B cell (primary cell): ENCODE measurements at regions not wholly inside any gene's neighbourhood (a gene's known extent, or its start where the extent isn't known, plus 50 kb on each side); places are given as distances from the start of the nearest gene placed in this dataset.

Source experiments
- ATAC-seq: fragments of 200-7000 bp; cut with Tn5 transposase; one replicate; pipeline ENCODE4 v1.10.0; 2021; ENCODE audit warnings: low read depth, mild to moderate bottlenecking, moderate number of reproducible peaks, moderate library complexity
- CTCF ChIA-PET: fragments of 350-600 bp; sonication (Branson Sonifier 250); formaldehyde crosslinking; loops from one replicate; lab custom pipeline; 2021; ENCODE audit warnings: antibody characterized with exemption, inconsistent platforms; lab: Charles Lee
- POLR2A ChIA-PET: fragments of 350-600 bp; sonication (Branson Sonifier 250); formaldehyde crosslinking; loops from one replicate; lab custom pipeline; 2021; ENCODE audit warnings: antibody characterized with exemption; lab: Charles Lee
- DNase-seq: peaks from one replicate; pipeline ENCODE4 v3.0.0; 2013
- H2AFZ ChIP-seq: 2 replicates; pipeline ENCODE4 v1.6.1; 2012; ENCODE audit warnings: mild to moderate bottlenecking, low read depth, low read length; ENCODE audit not compliant: insufficient read depth, poor library complexity, severe bottlenecking
- H3K27ac ChIP-seq, 2 donors: 1 replicate in 1 of 2; 2 replicates in 1 of 2; pipeline ENCODE4 v1.5.1; 2012 to 2013; ENCODE audit warnings: low read length in 2 of 2, mild to moderate bottlenecking in 2 of 2, moderate library complexity in 1 of 2
- H3K27me3 ChIP-seq, 4 experiments: fragments of 200-600 bp in 1 of 4; sonication (generic) in 1 of 4; replicated peaks in 1 of 4; 1 replicate in 2 of 4; 2 replicates in 2 of 4; pipeline versions ENCODE4 v1.6.1 to v1.7.0; 2013 to 2016; ENCODE audit warnings: low read length in 3 of 4, mild to moderate bottlenecking in 2 of 4, mixed read lengths in 1 of 4, moderate library complexity in 1 of 4; ENCODE audit not compliant: insufficient read depth in 4 of 4, control insufficient read depth in 3 of 4; ENCODE audit errors: control extremely low read depth in 1 of 4
- H3K36me3 ChIP-seq, 2 experiments: replicated peaks in 1 of 2; 1 replicate in 1 of 2; 2 replicates in 1 of 2; pipeline versions ENCODE4 v1.6.1 to v1.7.1; 2013; ENCODE audit warnings: low read length in 1 of 2; ENCODE audit not compliant: insufficient read depth in 2 of 2, control insufficient read depth in 1 of 2; ENCODE audit errors: control extremely low read depth in 1 of 2, extremely low read depth in 1 of 2
- H3K4me1 ChIP-seq, 2 donors: fragments of 200-600 bp in 1 of 2; sonication (generic) in 1 of 2; 1 replicate in 1 of 2; 2 replicates in 1 of 2; pipeline versions ENCODE4 v1.5.1 to v1.6.1; 2013 to 2017; ENCODE audit warnings: low read length in 2 of 2; ENCODE audit not compliant: control insufficient read depth in 2 of 2, insufficient read depth in 2 of 2
- H3K4me2 ChIP-seq: replicated peaks from 2 replicates; pipeline ENCODE3; 2012; ENCODE audit warnings: mild to moderate bottlenecking, low read depth, low read length; ENCODE audit not compliant: poor library complexity, severe bottlenecking
- H3K4me3 ChIP-seq, 5 experiments: fragments of 200-600 bp in 1 of 5; sonication (generic) in 1 of 5; 1 replicate in 3 of 5; 2 replicates in 2 of 5; pipeline versions ENCODE4 v1.5.1 to v1.7.0; 2011 to 2016; ENCODE audit warnings: low read length in 4 of 5, mild to moderate bottlenecking in 4 of 5, low read depth in 2 of 5, control low read depth in 1 of 5, moderate library complexity in 1 of 5; ENCODE audit not compliant: insufficient read depth in 1 of 5; ENCODE audit errors: control extremely low read depth in 1 of 5, extremely low read depth in 1 of 5
- H3K79me2 ChIP-seq: fragments of 200-600 bp; sonication (generic); one replicate; pipeline ENCODE4 v1.6.0; 2016; ENCODE audit warnings: low read length; ENCODE audit not compliant: control insufficient read depth, insufficient read depth
- H3K9ac ChIP-seq: fragments of 200-600 bp; sonication (generic); 2 replicates; pipeline ENCODE4 v1.6.1; 2017; ENCODE audit warnings: mild to moderate bottlenecking, low read length, moderate library complexity
- H3K9me3 ChIP-seq, 3 donors: one replicate each; pipeline versions ENCODE4 v1.6.1 to v1.7.1; 2013; ENCODE audit warnings: low read length in 2 of 3; ENCODE audit not compliant: control insufficient read depth in 2 of 3, insufficient read depth in 1 of 3; ENCODE audit errors: control extremely low read depth in 1 of 3
- H4K20me1 ChIP-seq: 2 replicates; pipeline ENCODE4 v1.6.0; 2012; ENCODE audit warnings: mild to moderate bottlenecking, low read length; ENCODE audit not compliant: insufficient read depth, control insufficient read depth, poor library complexity, severe bottlenecking
- H3K27ac Mint-ChIP-seq: one replicate; pipeline ENCODE4 v1.8.0; 2021; ENCODE audit warnings: mixed read lengths
- H3K27me3 Mint-ChIP-seq: one replicate; pipeline ENCODE4 v1.8.0; 2021; ENCODE audit warnings: mixed read lengths
- H3K4me1 Mint-ChIP-seq: one replicate; pipeline ENCODE4 v1.8.0; 2021; ENCODE audit warnings: mixed read lengths
- H3K4me3 Mint-ChIP-seq: one replicate; pipeline ENCODE4 v1.8.0; 2021; ENCODE audit warnings: mixed read lengths
- H3K9me3 Mint-ChIP-seq: one replicate; pipeline ENCODE4 v1.8.0; 2022; ENCODE audit warnings: mixed read lengths; ENCODE audit not compliant: insufficient read depth
- CTCF ChIP-seq: fragments of 200-600 bp; IDR thresholded peaks from one replicate; pipeline ENCODE4 v1.8.0; 2022; ENCODE audit warnings: antibody characterized with exemption, mild to moderate bottlenecking
- EZH2 ChIP-seq: IDR thresholded peaks from 2 replicates; pipeline ENCODE4 v1.6.1; 2012; ENCODE audit warnings: borderline replicate concordance, low read depth, mild to moderate bottlenecking, moderate library complexity, low read length; ENCODE audit not compliant: insufficient read depth, poor library complexity, severe bottlenecking
- WGBS: methylation state at CpG from one replicate; pipeline ENCODE4 v1.1.5; 2013; ENCODE audit warnings: missing lambda C conversion rate; ENCODE audit not compliant: insufficient coverage; 5-methylcytosine and 5-hydroxymethylcytosine counted together
- intact Hi-C: fragments of 100-400 bp; cut with micrococcal nuclease; formaldehyde crosslinking; loops from one replicate; pipeline ENCODE4 v1.10.0; 2022

- Mint-ChIP-seq H3K4me1 (no peaks in the 10 kb centered on the region), H3K9me3 (peaks cover 2% of the 10 kb centered on the region), H3K4me3 (no peak overlapping the region), H3K27me3 (no peaks in the 10 kb centered on the region), H3K27ac (no peak overlapping the region)
- no peak for ATAC-seq
- WGBS, result 90% methylated on average over 20 of the region's 23 CpGs
- Histone ChIP-seq H3K4me2 (no peak overlapping the region), H3K79me2 (no peaks in the 10 kb centered on the region), H4K20me1 (no peaks in the 10 kb centered on the region), H3K4me1 (no peaks in the 10 kb centered on the region), H3K27me3 (no peaks in the 10 kb centered on the region), H3K4me3 (no peak overlapping the region), H3K9ac (no peak overlapping the region), H2AFZ (no peak overlapping the region), H3K9me3 (peaks cover 0 to 16% (median 0%) of the 10 kb centered on the region in 3 donors), H3K27ac (no peak overlapping the region), H3K36me3 (no peaks in the 10 kb centered on the region)
- ChIA-PET POLR2A (no interaction called here), CTCF (no interaction called here)
- no peak for DNase-seq
- intact Hi-C loops, result no loop called here
- TF ChIP-seq EZH2, result no peak
- no peak for TF ChIP-seq CTCF
These were observed 584.4 kb downstream of the TCERG1L start for GRCh38 chr10:130726996-130727725.

- no peak for ATAC-seq
- Histone ChIP-seq H3K4me1 (no peaks in the 10 kb centered on the region), H3K9me3 (peaks cover 0 to 16% (median 0%) of the 10 kb centered on the region in 3 donors), H2AFZ (no peak overlapping the region), H3K9ac (no peak overlapping the region), H3K4me2 (no peak overlapping the region), H3K79me2 (no peaks in the 10 kb centered on the region), H3K27ac (no peak overlapping the region), H3K36me3 (no peaks in the 10 kb centered on the region), H3K4me3 (no peak overlapping the region), H3K27me3 (no peaks in the 10 kb centered on the region), H4K20me1 (no peaks in the 10 kb centered on the region)
- Mint-ChIP-seq H3K9me3 (peaks cover 2% of the 10 kb centered on the region), H3K27me3 (no peaks in the 10 kb centered on the region), H3K4me3 (no peak overlapping the region), H3K4me1 (no peaks in the 10 kb centered on the region), H3K27ac (no peak overlapping the region)
- ChIA-PET POLR2A (no interaction called here), CTCF (no interaction called here)
- WGBS, result 85% methylated on average over 15 of the region's 15 CpGs
- intact Hi-C loops, result no loop called here
- TF ChIP-seq EZH2 (no peak), CTCF (no peak)
- no peak for DNase-seq
These were observed 583.6 kb downstream of the TCERG1L start for GRCh38 chr10:130727766-130728490.
